RWPE1 (cell line): ENCODE measurements at regions not wholly inside any gene's neighbourhood (a gene's known extent, or its start where the extent isn't known, plus 50 kb on each side); places are given as distances from the start of the nearest gene placed in this dataset.

Experiments
- CTCF ChIA-PET: fragments of 350-600 bp; sonication (Branson Sonifier 250); formaldehyde crosslinking; extraction: SDS; loops from one replicate; lab custom pipeline; 2021; lab: Yijun Ruan, JAX
- POLR2A ChIA-PET: fragments of 400-600 bp; formaldehyde crosslinking; extraction: SDS; loops from one replicate; lab custom pipeline; 2020; ENCODE audit warnings: antibody characterized with exemption; ENCODE audit not compliant: low non-redundant PET; lab: Yijun Ruan, JAX
- DNase-seq: peaks from one replicate; pipeline ENCODE4 v3.0.0; 2012; ENCODE audit warnings: low spot score
- H3K27ac ChIP-seq: fragments of 450-650 bp; 2 replicates; pipeline ENCODE4 v1.5.1; 2017
- CTCF ChIP-seq: fragments of 450-650 bp; conservative IDR thresholded peaks from 2 replicates; pipeline ENCODE4 v1.5.1; 2017; ENCODE audit warnings: low read depth, mild to moderate bottlenecking

GRCh38 chr13:18953139-18953930 is 228.3 kb downstream of the TUBA3C start:
- DNase-seq = no peak
- TF ChIP-seq CTCF = no peak
- POLR2A ChIA-PET = no interaction called here
- CTCF ChIA-PET = no interaction called here
- no peak overlapping the region for H3K27ac ChIP-seq

GRCh38 chr13:18952225-18953016 is 229.2 kb downstream of the TUBA3C start:
- DNase-seq = no peak
- ChIA-PET POLR2A (no interaction called here), CTCF (no interaction called here)
- H3K27ac ChIP-seq = no peak overlapping the region
- no peak for TF ChIP-seq CTCF

- no peak overlapping the region for H3K27ac ChIP-seq
- ChIA-PET CTCF (no interaction called here), POLR2A (no interaction called here)
- DNase-seq = no peak
- TF ChIP-seq CTCF = no peak
Measured at GRCh38 chr13:18951412-18951811, 230.2 kb downstream of the TUBA3C start.

- no peak for TF ChIP-seq CTCF
- POLR2A ChIA-PET = no interaction called here
- CTCF ChIA-PET = no interaction called here
Measured at GRCh38 chr13:18949970-18950369, 231.7 kb downstream of the TUBA3C start.

GRCh38 chr13:18949489-18949761 is 232.2 kb downstream of the TUBA3C start:
- no peak for DNase-seq
- ChIA-PET CTCF (no interaction called here), POLR2A (no interaction called here)
- H3K27ac ChIP-seq = no peak overlapping the region
- no peak for TF ChIP-seq CTCF

More at GRCh38 chr13:18949970-18950369, 231.7 kb downstream of the TUBA3C start:
- DNase-seq = no peak
- H3K27ac ChIP-seq = no peak overlapping the region

GRCh38 chr13:18948664-18949488 is 232.7 kb downstream of the TUBA3C start:
- DNase-seq = no peak
- no peak for TF ChIP-seq CTCF
- ChIA-PET CTCF (no interaction called here), POLR2A (no interaction called here)
- H3K27ac ChIP-seq = no peak overlapping the region
